LNCaP clone FGC (cell line): ENCODE measurements at regions not wholly inside any gene's neighbourhood (a gene's known extent, or its start where the extent isn't known, plus 50 kb on each side); places are given as distances from the start of the nearest gene placed in this dataset.

Experiments
- DNase-seq: peaks from one replicate; pipeline ENCODE4 v3.0.0-alpha.2; 2011; ENCODE audit warnings: low read depth
- H3K4me3 ChIP-seq: 2 replicates; pipeline ENCODE4 v1.5.1; 2011; ENCODE audit warnings: mild to moderate bottlenecking, low read depth, low read length, control low read depth
- TF ChIP-seq, protein P1 (sequence below): IDR thresholded peaks from 2 replicates; pipeline ENCODE4 v1.5.1; 2012; ENCODE audit warnings: mild to moderate bottlenecking; ENCODE audit not compliant: control insufficient read depth, insufficient read depth; ENCODE audit errors: extremely low read depth

DNA sequence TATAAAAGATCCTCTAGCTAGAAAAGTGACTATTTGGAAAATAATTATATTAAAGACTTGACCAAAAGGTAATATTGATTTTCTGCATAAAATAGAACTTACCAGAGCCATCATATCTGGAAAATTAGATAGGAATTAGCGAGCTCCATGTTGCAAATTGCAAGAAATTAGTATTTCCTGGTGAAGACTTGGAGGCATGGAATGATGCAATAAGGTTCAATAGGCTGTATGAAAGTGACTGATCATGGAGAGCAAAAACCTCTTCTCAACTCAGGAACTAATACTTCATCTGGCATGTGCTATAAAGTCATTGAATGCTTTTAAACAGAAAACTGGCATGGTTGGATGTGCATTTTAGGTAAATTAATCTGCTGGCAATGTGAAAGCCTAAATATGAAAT lies 66.3 kb upstream of the UFM1 start:
- H3K4me3 ChIP-seq, result no peak overlapping the region
- DNase-seq, result no peak
- TF ChIP-seq, protein P1, sequence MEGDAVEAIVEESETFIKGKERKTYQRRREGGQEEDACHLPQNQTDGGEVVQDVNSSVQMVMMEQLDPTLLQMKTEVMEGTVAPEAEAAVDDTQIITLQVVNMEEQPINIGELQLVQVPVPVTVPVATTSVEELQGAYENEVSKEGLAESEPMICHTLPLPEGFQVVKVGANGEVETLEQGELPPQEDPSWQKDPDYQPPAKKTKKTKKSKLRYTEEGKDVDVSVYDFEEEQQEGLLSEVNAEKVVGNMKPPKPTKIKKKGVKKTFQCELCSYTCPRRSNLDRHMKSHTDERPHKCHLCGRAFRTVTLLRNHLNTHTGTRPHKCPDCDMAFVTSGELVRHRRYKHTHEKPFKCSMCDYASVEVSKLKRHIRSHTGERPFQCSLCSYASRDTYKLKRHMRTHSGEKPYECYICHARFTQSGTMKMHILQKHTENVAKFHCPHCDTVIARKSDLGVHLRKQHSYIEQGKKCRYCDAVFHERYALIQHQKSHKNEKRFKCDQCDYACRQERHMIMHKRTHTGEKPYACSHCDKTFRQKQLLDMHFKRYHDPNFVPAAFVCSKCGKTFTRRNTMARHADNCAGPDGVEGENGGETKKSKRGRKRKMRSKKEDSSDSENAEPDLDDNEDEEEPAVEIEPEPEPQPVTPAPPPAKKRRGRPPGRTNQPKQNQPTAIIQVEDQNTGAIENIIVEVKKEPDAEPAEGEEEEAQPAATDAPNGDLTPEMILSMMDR, result no peak

DNA sequence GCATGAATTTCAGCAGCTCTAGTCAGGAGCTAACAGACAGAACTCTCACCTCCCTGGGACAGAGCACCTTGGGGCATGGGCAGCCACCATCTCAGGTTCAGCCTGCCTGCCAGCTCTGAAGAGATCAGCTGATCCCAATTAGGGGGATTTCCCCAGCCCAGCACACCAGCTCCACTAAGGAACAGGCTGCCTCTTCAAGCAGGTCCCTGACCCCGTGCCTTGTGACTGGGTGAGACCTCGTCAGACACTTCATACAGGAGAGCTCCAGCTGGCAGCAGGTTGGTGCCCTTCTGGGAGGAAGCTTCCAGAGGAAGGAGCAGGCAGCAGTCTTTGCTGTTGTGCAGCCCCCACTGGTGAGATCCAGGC lies 84.5 kb upstream of the UFM1 start:
- no peak overlapping the region for H3K4me3 ChIP-seq
- TF ChIP-seq, protein P1, result no peak
- DNase-seq, result no peak

DNA sequence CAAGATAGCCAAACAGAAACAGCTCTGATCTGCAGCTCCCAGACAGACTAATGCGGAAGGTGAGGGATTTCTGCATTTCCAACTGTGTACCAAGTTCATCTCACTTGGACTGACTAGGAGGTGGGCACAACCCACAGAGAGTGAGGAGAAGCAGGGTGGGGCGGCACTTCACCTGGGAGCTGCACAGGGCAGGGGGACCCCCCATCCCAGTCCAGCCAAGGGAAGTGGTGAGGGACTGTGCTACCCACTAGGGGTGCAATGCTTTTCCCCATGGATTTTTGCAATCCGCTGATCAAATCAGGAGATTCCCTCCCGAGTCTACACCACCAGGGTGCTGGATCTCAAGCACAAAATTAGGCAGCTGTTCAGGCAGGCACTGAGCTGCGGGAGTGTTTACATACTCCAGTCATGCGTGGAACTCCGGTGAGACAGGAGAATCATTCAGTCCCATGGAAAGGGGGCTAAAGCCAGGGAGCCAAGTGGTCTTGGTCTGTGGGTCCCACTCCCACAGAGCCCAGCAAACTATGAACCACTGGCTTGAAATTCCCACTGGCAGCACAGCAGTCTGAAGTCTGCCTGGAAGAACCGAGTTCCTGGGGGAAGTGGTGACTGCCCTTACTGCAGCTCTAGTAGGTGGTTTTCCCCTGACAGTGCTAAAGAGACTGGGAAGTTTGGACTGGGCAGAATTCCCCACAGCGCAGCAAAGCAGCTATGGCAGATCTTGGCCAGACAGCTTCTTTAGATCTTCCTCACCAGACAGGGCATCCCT lies 85.1 kb upstream of the UFM1 start:
- TF ChIP-seq, protein P1, result no peak
- DNase-seq, result no peak
- H3K4me3 ChIP-seq, result no peak overlapping the region

DNA sequence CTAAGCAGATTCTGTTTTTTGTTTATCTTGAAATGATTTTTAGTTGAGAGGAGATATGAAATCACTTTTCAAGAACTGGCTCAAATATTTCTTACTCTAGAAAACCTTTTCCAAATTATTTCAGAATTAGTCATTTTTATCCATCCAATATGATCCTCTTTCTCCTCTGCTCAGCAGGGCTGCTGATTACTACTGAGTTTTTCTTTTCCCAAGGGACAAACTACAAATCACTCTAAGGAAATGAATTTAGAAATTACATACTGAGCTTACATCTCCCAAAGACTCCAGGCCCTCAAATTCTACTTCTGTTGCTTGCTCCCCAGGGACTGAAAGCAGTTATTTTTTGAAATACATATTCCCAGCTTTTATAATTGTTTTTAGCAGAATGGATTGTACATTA lies 87.4 kb upstream of the UFM1 start:
- DNase-seq, result no peak
- H3K4me3 ChIP-seq, result no peak overlapping the region
- TF ChIP-seq, protein P1, result no peak

DNA sequence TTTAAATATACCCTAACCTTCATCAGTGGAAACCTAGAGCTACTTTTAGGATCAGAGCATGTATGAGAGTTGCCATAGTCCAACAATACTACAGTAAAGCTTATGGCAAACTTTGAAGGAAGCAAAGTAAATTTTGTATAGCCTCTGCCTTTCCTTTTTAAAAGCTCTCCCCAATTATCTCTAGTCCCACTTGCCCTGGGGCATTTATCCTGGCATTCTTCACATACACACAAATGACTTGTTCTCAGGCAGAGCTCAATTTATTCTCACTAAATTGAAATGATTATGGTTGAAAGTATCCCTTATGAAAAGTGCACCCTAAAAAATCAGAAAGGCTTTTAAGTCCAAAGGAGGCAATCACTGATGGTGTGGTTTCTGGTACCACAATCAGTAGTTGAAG lies 94.1 kb upstream of the UFM1 start:
- TF ChIP-seq, protein P1, result no peak
- no peak for DNase-seq
- no peak overlapping the region for H3K4me3 ChIP-seq

DNA sequence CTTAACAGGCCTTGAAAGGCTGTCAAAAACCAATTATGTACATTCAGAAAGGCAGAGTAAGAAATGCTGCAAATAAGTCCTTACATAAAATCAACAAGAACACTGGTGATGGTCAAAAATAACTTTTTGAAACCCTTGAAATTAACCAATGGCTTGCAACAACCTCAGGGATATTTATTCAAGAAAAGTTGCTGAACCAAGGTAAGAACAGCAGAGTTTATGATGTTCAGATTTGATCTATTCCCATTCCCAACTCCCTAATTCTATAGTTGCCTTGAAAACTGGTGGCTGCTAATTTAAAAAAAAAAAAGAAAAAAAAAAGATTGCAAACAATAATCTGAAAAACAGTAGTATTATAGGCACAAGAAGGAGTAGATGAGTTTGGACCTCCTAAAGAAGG lies 109.8 kb upstream of the UFM1 start:
- TF ChIP-seq, protein P1, result no peak
- no peak overlapping the region for H3K4me3 ChIP-seq
- no peak for DNase-seq

DNA sequence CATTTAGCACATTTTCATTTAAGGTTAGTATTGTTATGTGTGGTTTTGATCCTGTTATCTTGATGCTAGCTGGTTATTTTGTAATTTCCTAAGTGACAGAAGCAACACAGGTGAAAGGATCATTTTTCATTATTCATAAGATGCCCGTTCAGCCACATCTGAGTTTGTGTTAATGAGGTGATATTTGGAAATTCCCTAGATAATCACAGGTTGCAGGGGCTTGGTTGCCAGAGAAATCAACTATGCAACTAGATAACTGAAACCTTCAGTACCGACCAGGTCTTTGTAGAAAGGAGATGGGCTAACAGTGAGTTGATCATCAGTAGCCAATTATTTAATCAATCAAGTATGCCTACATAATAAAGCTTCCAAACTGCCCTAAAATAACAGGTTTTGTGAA lies 121.3 kb upstream of the UFM1 start:
- no peak for DNase-seq
- TF ChIP-seq, protein P1, result no peak
- H3K4me3 ChIP-seq, result no peak overlapping the region
